ENCODE measurements at regions not wholly inside any gene's neighbourhood (a gene's known extent, or its start where the extent isn't known, plus 50 kb on each side); places are given as distances from the start of the nearest gene placed in this dataset.
"Not testable (repeated sequence)": the region's sequence is repeated elsewhere in the genome, so short reads cannot be mapped to it uniquely, and the experiment has no call there.

GRCh38 chr2:195168369-195168768 lies 488.7 kb upstream of the SLC39A10 start:
- no peak for DNase-seq (ENCODE audit: low spot score)

DNA sequence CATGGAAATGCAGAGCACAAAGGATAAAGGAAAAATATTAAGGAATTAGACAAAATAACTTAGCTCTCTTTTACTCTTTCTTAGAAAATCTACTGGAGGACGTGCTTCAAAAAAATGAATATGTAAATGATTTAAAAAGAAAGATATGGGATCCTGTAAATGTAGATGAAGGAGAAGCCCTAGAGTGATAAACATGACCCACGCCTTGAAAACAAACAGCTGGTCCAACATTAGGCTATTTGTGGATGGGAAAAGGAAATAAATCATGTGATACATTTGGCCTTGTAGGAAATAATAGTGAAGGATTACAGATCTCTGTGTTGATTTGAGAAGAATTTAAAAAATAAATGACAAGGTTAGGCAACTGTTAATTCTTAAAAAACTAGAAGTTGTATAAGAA lies 492.1 kb upstream of the SLC39A10 start:
- DNase-seq (ENCODE audit: low spot score) = no peak

- DNase-seq (ENCODE audit: low spot score) = no peak
Measured at GRCh38 chr2:195162918-195163317, 494.1 kb upstream of the SLC39A10 start.

- no peak for DNase-seq (ENCODE audit: low spot score)
Measured at GRCh38 chr2:195162194-195162593, 494.8 kb upstream of the SLC39A10 start.

DNA sequence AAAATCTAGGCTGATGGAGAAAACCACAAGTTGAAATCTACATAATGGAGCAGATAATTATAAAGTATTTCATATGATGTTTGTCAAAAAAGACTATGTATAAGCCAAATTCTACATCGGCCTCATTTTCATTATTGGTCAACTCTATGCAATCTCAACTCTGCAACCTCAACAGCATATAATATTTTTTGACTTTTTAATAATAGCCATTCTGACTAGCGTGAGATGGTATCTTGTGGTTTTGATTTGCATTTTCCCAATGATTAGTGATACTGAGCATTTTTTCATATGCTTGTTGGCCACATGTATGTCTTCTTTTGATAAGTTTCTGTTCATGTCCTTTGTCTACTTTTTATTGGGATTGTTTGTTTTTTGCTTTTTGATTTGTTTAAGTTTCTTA lies 496.1 kb upstream of the SLC39A10 start:
- DNase-seq (ENCODE audit: low spot score) = no peak

GRCh38 chr2:195151711-195152110 lies 505.3 kb upstream of the SLC39A10 start:
- no peak for DNase-seq (ENCODE audit: low spot score)

GRCh38 chr2:195150819-195151218 lies 506.2 kb upstream of the SLC39A10 start:
- no peak for DNase-seq (ENCODE audit: low spot score)

DNA sequence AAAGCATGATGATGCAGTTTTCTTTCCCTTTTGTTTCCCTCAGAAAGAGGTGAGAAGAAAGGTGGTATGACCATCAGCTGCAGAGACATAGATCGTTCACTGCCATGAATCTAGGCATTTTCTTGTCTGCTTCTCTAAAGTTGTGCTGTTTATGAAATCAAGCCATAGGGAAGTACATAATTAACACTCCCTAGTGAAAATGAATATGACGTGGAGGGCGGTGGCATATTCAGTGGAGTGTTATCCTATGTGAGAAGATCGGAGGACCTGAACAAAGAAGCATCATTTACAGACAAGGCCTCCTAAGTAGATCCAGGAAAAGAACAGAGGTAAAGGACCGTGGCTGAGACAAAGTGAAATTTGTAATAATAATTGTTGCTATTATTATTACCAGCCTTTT lies 509.0 kb upstream of the SLC39A10 start:
- no peak for DNase-seq (ENCODE audit: low spot score)

DNA sequence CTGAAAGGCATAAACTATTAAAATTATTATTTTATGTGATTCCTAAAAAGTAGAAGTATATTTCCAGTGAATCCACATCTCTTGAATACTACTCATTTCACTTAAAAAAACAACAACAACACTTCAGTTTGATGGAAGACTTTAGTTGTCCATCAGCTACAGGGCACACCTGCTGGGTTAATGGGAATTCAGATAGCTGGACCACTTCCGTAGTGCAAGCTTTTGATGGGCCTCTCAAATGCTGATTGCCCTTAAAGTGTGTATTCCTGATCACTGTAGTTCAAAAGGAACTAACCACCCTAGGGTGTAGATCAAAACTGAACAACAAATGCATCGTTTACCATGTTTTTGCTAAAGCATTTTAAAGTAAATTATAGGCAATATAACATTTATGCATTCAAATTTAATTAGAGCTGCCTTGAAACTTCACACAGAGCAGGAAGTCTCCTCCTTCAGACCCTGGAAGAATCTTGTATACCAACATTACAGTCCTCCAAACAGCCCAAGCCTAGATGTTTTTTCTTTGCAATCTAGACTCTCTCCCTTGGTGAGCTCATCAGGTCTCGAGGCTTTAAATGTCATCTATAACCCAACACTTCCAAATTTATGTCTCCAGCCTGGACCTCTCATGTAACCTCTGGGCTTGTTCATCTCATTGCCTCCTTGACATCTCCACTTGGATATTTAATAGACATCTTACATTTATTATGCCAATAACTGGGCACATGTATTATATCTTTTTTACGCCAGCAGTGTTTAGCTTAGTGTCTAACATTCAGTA lies 510.1 kb upstream of the SLC39A10 start:
- DNase-seq (ENCODE audit: low spot score) = no peak

DNA sequence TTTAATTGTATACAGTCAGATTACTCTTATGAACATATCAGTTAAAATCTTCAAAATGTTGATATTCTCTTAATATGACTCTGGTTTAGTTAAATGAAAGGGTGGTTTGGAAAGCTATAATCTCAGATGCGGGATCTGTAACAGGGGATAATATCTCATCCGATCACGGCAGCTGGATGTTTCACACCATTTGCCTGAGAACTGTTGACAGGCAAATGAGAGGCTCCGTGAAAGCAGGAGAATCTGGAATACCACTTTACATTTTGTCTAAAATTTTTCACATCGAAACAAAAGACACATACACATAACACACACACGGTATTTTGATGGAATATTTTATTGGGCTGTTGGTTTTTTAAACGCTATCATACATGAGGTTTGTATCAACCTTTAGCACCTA lies 518.6 kb upstream of the SLC39A10 start:
- no peak for DNase-seq (ENCODE audit: low spot score)

GRCh38 chr2:195125889-195126288 lies 531.1 kb upstream of the SLC39A10 start:
- not testable (repeated sequence) for DNase-seq (ENCODE audit: low spot score)

DNA sequence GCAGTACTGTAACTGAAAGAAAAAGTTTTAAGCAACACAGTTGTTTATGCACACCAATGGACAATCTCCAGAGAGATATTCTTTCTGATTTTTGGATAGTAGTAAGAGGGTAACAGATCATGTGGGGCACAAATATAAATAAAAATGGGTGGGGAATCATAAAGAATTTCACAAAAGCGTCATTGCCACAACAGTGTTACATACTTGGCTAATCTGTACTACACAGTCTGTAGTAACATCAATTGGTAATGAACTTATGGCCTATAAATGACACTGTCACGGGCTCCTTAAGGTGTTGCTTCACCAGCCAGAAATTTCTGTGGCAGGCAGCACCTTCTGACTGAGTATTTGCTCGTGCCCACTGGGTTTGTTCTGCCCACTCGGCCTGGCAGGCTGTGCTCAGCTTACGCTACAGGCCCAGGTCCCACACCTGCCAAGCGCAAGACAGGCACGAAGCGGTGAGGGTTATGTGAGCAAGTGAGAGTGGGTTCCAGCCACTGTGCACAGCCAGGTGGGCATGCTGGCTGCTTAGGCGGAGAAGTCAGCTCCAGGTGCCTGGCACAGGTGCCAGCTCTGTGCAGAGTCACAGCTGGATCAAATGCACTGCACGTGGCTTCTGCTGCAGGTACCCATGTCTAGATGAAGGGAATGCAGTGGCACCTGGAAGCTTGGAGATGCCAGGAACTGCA lies 532.5 kb upstream of the SLC39A10 start:
- no peak for DNase-seq (ENCODE audit: low spot score)

DNA sequence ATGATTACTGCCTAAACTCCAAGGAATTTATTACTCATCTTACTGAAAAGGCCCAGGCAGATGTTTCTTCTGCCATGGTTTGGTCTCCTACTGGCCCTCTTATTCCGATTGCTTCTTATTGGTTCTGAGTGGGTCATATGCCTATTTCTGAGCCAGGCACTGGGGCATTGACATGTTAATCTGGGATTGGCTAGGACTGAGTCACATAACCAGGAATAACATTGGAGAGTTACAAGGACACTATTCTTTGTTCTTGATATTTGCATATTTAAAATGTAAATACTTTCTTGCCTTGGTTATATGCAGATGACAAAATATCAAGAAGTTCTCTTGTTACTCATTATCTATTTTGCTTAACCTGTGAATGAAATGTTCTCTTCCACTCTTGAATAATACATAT lies 534.4 kb upstream of the SLC39A10 start:
- no peak for DNase-seq (ENCODE audit: low spot score)

GRCh38 chr2:195121341-195121740 lies 535.7 kb upstream of the SLC39A10 start:
- no peak for DNase-seq (ENCODE audit: low spot score)

- no peak for DNase-seq (ENCODE audit: low spot score)
Measured at GRCh38 chr2:195119231-195119630, 537.8 kb upstream of the SLC39A10 start.

DNA sequence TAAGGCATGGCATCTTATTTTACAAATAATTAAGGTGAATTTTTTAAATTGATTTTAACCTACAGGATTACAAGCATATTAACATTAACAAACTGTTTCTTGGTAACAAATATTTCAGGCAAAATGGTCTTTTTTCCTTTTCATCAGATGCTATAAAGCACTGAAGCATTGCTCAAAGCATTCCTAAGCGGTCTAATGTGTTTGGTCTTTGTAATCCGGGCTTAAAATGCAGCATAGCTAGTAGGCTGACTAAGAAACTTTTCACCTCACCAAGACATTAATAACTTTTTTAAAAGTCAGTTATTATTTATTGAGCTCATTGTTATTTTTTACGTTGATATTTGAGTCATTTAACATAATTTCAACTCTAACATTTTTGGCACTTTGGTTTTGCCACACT lies 538.8 kb upstream of the SLC39A10 start:
- DNase-seq (ENCODE audit: low spot score) = no peak

DNA sequence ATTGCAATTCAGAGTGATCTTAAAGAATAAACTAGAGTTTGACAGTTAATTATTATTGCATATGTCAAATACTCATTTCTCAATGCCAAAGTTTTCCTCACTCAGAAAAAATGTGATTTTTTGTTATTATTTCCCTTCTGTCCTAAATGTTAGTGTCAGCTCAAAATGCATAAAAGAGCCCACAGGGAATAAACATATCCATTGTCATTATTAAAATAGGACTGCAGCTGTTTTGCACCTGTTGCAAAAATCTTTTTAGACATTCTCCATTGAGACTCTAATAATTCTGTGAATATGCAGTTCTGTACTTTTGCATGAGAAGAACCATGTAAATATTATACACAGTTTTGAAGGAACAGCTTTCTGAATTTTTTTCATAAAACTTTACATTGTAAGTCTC lies 540.0 kb upstream of the SLC39A10 start:
- DNase-seq (ENCODE audit: low spot score) = no peak

DNA sequence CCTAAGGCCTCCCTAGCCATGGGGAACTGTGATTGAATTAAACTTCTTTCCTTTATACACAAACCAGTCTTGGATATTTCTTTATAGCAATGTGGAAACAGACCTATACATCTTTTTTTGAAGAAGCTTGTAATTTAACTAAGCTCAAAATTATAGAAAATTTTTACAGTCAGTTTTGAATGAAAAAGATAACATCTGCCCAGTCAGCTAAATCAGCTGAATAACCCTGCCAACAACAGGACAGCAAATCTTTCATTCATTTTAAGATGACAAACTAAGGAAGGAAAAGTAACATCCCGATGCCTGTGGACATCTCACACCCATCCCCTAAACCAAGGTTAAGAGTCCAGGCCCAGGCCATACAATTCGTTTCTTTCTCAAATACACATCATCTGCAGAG lies 541.3 kb upstream of the SLC39A10 start:
- DNase-seq (ENCODE audit: low spot score) = no peak

GRCh38 chr2:195108182-195108581 lies 548.8 kb upstream of the SLC39A10 start:
- DNase-seq (ENCODE audit: low spot score) = no peak

GRCh38 chr2:195106681-195107380 lies 550.2 kb upstream of the SLC39A10 start:
- no peak for DNase-seq (ENCODE audit: low spot score)

GRCh38 chr2:195105581-195105980 lies 551.4 kb upstream of the SLC39A10 start:
- no peak for DNase-seq (ENCODE audit: low spot score)

DNA sequence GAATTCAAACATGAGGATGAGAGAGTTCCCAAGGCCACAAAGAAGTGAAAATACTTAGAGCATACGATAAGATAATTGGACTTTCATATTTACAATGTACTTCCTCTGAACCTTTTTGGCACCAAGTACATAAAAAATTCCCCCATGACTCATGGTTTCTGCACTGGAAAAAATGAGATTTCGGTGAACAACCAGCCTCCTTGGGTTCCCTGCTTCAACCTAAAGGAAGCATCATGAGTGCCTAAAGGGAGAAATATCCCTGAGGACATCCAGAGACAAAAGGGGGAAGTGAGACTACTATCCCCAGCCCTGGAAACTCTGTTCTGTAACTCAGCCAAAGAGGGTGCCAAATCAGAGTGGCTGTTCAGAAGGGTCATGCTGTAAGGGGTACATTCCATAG lies 562.7 kb upstream of the SLC39A10 start:
- peak; percentile 66 for DNase-seq (ENCODE audit: low spot score)

- DNase-seq (ENCODE audit: low spot score) = no peak
Measured at GRCh38 chr2:195092341-195092740, 564.7 kb upstream of the SLC39A10 start.
